HT1080 (cell line): ENCODE measurements at regions not wholly inside any gene's neighbourhood (a gene's known extent, or its start where the extent isn't known, plus 50 kb on each side); places are given as distances from the start of the nearest gene placed in this dataset.

Source experiments
- DNase-seq: peaks from one replicate; pipeline ENCODE4 v3.0.0-alpha.2; 2015; ENCODE audit warnings: low read depth

- DNase-seq = no peak
These were observed 208.7 kb downstream of the PTPRU start for GRCh38 chr1:29444782-29445729.

GRCh38 chr1:29444081-29444715 lies 207.9 kb downstream of the PTPRU start:
- DNase-seq = no peak

- DNase-seq = no peak
These were observed 205.8 kb downstream of the PTPRU start for GRCh38 chr1:29441916-29442668.

- no peak for DNase-seq
These were observed 203.3 kb downstream of the PTPRU start for GRCh38 chr1:29439615-29440014.

- no peak for DNase-seq
These were observed 202.7 kb downstream of the PTPRU start for GRCh38 chr1:29438991-29439390.

GRCh38 chr1:29437946-29438345 lies 201.6 kb downstream of the PTPRU start:
- DNase-seq = no peak

- no peak for DNase-seq
These were observed 200.0 kb downstream of the PTPRU start for GRCh38 chr1:29436181-29436785.

- DNase-seq = no peak
These were observed 197.5 kb downstream of the PTPRU start for GRCh38 chr1:29433830-29434229.

- no peak for DNase-seq
These were observed 194.8 kb downstream of the PTPRU start for GRCh38 chr1:29431138-29431537.

GRCh38 chr1:29429656-29430055 lies 193.3 kb downstream of the PTPRU start:
- DNase-seq = no peak

GRCh38 chr1:29428997-29429396 lies 192.7 kb downstream of the PTPRU start:
- no peak for DNase-seq

- DNase-seq = no peak
These were observed 191.9 kb downstream of the PTPRU start for GRCh38 chr1:29428280-29428615.

GRCh38 chr1:29427614-29428279 lies 191.4 kb downstream of the PTPRU start:
- DNase-seq = no peak

- no peak for DNase-seq
These were observed 190.5 kb downstream of the PTPRU start for GRCh38 chr1:29426701-29427279.

GRCh38 chr1:29425631-29426030 lies 189.3 kb downstream of the PTPRU start:
- no peak for DNase-seq

GRCh38 chr1:29424266-29424665 lies 187.9 kb downstream of the PTPRU start:
- no peak for DNase-seq

- DNase-seq = no peak
These were observed 183.9 kb downstream of the PTPRU start for GRCh38 chr1:29420202-29420601.

GRCh38 chr1:29417971-29418370 lies 181.6 kb downstream of the PTPRU start:
- DNase-seq = no peak

- no peak for DNase-seq
These were observed 181.0 kb downstream of the PTPRU start for GRCh38 chr1:29417147-29417858.
